ENCODE measurements at regions not wholly inside any gene's neighbourhood (a gene's known extent, or its start where the extent isn't known, plus 50 kb on each side); places are given as distances from the start of the nearest gene placed in this dataset.

GRCh38 chr6:40340957-40341356 is 246.2 kb downstream of the LRFN2 start:
- TF ChIP-seq CTCF (conservative IDR thresholded peaks at IDR 0.05), result no peak
- no peak overlapping the region for H3K27ac ChIP-seq

GRCh38 chr6:40340196-40340595 is 247.0 kb downstream of the LRFN2 start:
- no peak overlapping the region for H3K27ac ChIP-seq
- no peak for TF ChIP-seq CTCF (conservative IDR thresholded peaks at IDR 0.05)

GRCh38 chr6:40338306-40338705 is 248.9 kb downstream of the LRFN2 start:
- no peak overlapping the region for H3K27ac ChIP-seq
- no peak for TF ChIP-seq CTCF (conservative IDR thresholded peaks at IDR 0.05)

GRCh38 chr6:40336940-40337760 is 250.0 kb downstream of the LRFN2 start:
- H3K27ac ChIP-seq, result no peak overlapping the region
- no peak for TF ChIP-seq CTCF (conservative IDR thresholded peaks at IDR 0.05)

- TF ChIP-seq CTCF (conservative IDR thresholded peaks at IDR 0.05), result no peak
- H3K27ac ChIP-seq, result no peak overlapping the region
These were observed 250.9 kb downstream of the LRFN2 start for GRCh38 chr6:40336296-40336695.

GRCh38 chr6:40334496-40335270 is 252.5 kb downstream of the LRFN2 start:
- TF ChIP-seq CTCF (conservative IDR thresholded peaks at IDR 0.05), result no peak
- no peak overlapping the region for H3K27ac ChIP-seq

- H3K27ac ChIP-seq, result no peak overlapping the region
- TF ChIP-seq CTCF (conservative IDR thresholded peaks at IDR 0.05), result no peak
These were observed 255.6 kb downstream of the LRFN2 start for GRCh38 chr6:40331545-40331944.
